Heart right ventricle (tissue), 16 donors: ENCODE measurements at regions not wholly inside any gene's neighbourhood (a gene's known extent, or its start where the extent isn't known, plus 50 kb on each side); places are given as distances from the start of the nearest gene placed in this dataset.
A peak's percentile ranks its signal among the peaks of the same experiment; 100 is the strongest.

Experiments used
- ATAC-seq, 8 donors: fragments of 200-7000 bp; cut with Tn5 transposase; one replicate each; pipeline ENCODE4 v1.9.1; 2020; ENCODE audit warnings: mild to moderate bottlenecking in 8 of 8, moderate library complexity in 8 of 8, moderate number of reproducible peaks in 1 of 8
- DNase-seq, 2 donors: peaks; one replicate each; pipeline ENCODE4 v3.0.0-alpha.2; 2020
- H3K27ac ChIP-seq, 10 donors: fragments of 200-600 bp; sonication (generic) in 2 of 10; one replicate each; pipeline versions ENCODE4 v1.5.0 to v1.8.0; 2020 to 2022; ENCODE audit warnings: mild to moderate bottlenecking in 3 of 10
- H3K27me3 ChIP-seq, 7 donors: fragments of 200-600 bp; one replicate each; pipeline ENCODE4 v1.8.0; 2021 to 2022; ENCODE audit warnings: mild to moderate bottlenecking in 2 of 7
- H3K36me3 ChIP-seq, 9 donors: fragments of 200-600 bp; sonication (generic) in 1 of 9; one replicate each; pipeline versions ENCODE4 v1.5.0 to v1.8.0; 2020 to 2022; ENCODE audit warnings: mild to moderate bottlenecking in 2 of 9
- H3K4me1 ChIP-seq, 9 donors: fragments of 200-600 bp; sonication (generic) in 1 of 9; one replicate each; pipeline versions ENCODE4 v1.5.0 to v1.8.0; 2020 to 2022; ENCODE audit warnings: mild to moderate bottlenecking in 4 of 9
- H3K4me3 ChIP-seq, 10 donors: fragments of 200-600 bp; sonication (generic) in 2 of 10; one replicate each; pipeline versions ENCODE4 v1.5.0 to v1.8.0; 2020 to 2022; ENCODE audit warnings: mild to moderate bottlenecking in 7 of 10, moderate library complexity in 2 of 10
- H3K9me3 ChIP-seq, 11 donors: fragments of 200-600 bp in 10 of 11; sonication (generic) in 2 of 11; one replicate each; pipeline versions ENCODE4 v1.5.0 to v1.8.0; 2013 to 2022; ENCODE audit warnings: mild to moderate bottlenecking in 2 of 11, control low read depth in 1 of 11, moderate library complexity in 1 of 11
- CTCF ChIP-seq, 9 donors: fragments of 200-600 bp; sonication (generic) in 2 of 9; IDR thresholded peaks; one replicate each; pipeline versions ENCODE4 v1.5.0 to v1.8.0; 2021 to 2022; ENCODE audit warnings: antibody characterized with exemption in 9 of 9, mild to moderate bottlenecking in 5 of 9, moderate library complexity in 1 of 9
- WGBS, 2 donors: extraction: QIAGEN DNeasy Blood & Tissue Kit; methylation state at CpG; one replicate each; pipeline ENCODE4 v1.1.7; 2013; ENCODE audit warnings: inconsistent platforms in 1 of 2; 5-methylcytosine and 5-hydroxymethylcytosine counted together
- intact Hi-C, 10 donors: fragments of 100-400 bp; cut with DNase I; formaldehyde crosslinking; loops; one replicate each; pipeline versions ENCODE4 v1.11.1 to v1.14.2; 2022
- donor health status: Arrhythmogenic right ventricular cardiomyopathy.
- donor health status: ischemic (EF 13 %, LVEDD 7.1; RV severe dilation, severe dysfunction).
- donor health status: healthy with polysubstance abuse.
- donor health status: DM: no; HTN: yes; CAD: no.
- donor health status: DM: no; HTN: no; CAD: no.
- donor health status: ischemic (EF 25% LVEDD 6.9; RV normal size, moderate dysfunction).
- donor health status: ischemic (EF 25% LVEDD 5.7; RV mildly dilated, moderate dysfunction).
- donor health status: healthy.
- donor health status: DM: yes; HTN: yes; CAD: no.
- donor health status: Ischemic cardiomyopathy.
- donor health status: ischemic (EF 35%, LVEDD 5.7; RV mildly dilated, moderate dysfunction).
- donor health status: nonischemic (EF 11% LVEDD 7.7; RV severe dilation, severe dysfunction).
- donor health status: DM: yes; HTN: yes; CAD: no.
- donor health status: PGD.
- donor health status: ischemic (EF 29% LVEDD 5.4; RV normal size, mild dysfunction).
- donor health status: nonischemic (EF 23%, LVEDD 6.1; RV moderate dilation, normal function).

- DNase-seq: no peak
- peaks cover 0 to 23% (median 9%) of the 10 kb centered on the region in 9 donors for H3K4me1 ChIP-seq
- WGBS, 2 donors: 53 to 54% methylated on average over 3 of the region's 3 CpGs
- H3K9me3 ChIP-seq: no peaks in the 10 kb centered on the region
- ATAC-seq: peak in 4 of 8 donors; percentile 14 to 53 (median 28)
- H3K27me3 ChIP-seq: no peaks in the 10 kb centered on the region
- H3K36me3 ChIP-seq: no peaks in the 10 kb centered on the region
- intact Hi-C loops: loop anchor here (1.0 to 5.0 kb wide), 5 partner anchors 46 to 804 kb away; no protein-coding TSS in a partner anchor
- peak overlapping the region in 1 of 10 donors; percentile 14 for H3K4me3 ChIP-seq
- peak overlapping the region in 1 of 10 donors; percentile 52 for H3K27ac ChIP-seq
- TF ChIP-seq CTCF (IDR thresholded peaks at IDR 0.05): no peak
Observed at GRCh38 chr4:77432717-77433417, 172.8 kb upstream of the CXCL13 start.

GRCh38 chr4:77433418-77433733, 172.2 kb upstream of the CXCL13 start:
- TF ChIP-seq CTCF (IDR thresholded peaks at IDR 0.05): peak; percentile 28 to 78 (median 62)
- no peaks in the 10 kb centered on the region for H3K9me3 ChIP-seq
- DNase-seq: peak in 1 of 2 donors; percentile 23
- intact Hi-C loops: loop anchor here (1.0 to 5.0 kb wide), 5 partner anchors 46 to 804 kb away; no protein-coding TSS in a partner anchor
- peak; percentile 70 to 89 (median 74) for ATAC-seq
- H3K27ac ChIP-seq: peak overlapping the region in 1 of 10 donors; percentile 52
- H3K4me1 ChIP-seq: peaks cover 0 to 23% (median 9%) of the 10 kb centered on the region in 9 donors
- H3K4me3 ChIP-seq: peak overlapping the region in 1 of 10 donors; percentile 14
- no peaks in the 10 kb centered on the region for H3K27me3 ChIP-seq
- WGBS, 2 donors: 2% methylated on average over 2 of the region's 2 CpGs
- H3K36me3 ChIP-seq: no peaks in the 10 kb centered on the region

- Histone ChIP-seq H3K27ac (peak overlapping the region in 3 of 10 donors; percentile 3 to 44 (median 20)), H3K36me3 (no peaks in the 10 kb centered on the region), H3K4me1 (peaks cover 0 to 23% (median 9%) of the 10 kb centered on the region in 9 donors), H3K27me3 (no peaks in the 10 kb centered on the region), H3K9me3 (no peaks in the 10 kb centered on the region), H3K4me3 (no peak overlapping the region)
- ATAC-seq (peak; percentile 53 to 79 (median 71)), DNase-seq (peak; percentile 26 to 49)
- no peak for TF ChIP-seq CTCF (IDR thresholded peaks at IDR 0.05)
- 51 to 56% methylated on average over 10 of the region's 10 CpGs for WGBS, 2 donors
- intact Hi-C loops: loop anchor here in 4 of 10 donors (5.0 kb wide), 3 partner anchors 47 to 803 kb away; no protein-coding TSS in a partner anchor
Observed at GRCh38 chr4:77434299-77435092, 171.1 kb upstream of the CXCL13 start.

- WGBS, 2 donors: 94 to 96% methylated on average over 4 of the region's 4 CpGs
- Histone ChIP-seq H3K36me3 (no peaks in the 10 kb centered on the region), H3K9me3 (no peaks in the 10 kb centered on the region), H3K4me3 (no peak overlapping the region), H3K4me1 (peaks cover 0 to 23% (median 9%) of the 10 kb centered on the region in 9 donors), H3K27me3 (no peaks in the 10 kb centered on the region), H3K27ac (no peak overlapping the region)
- no peak for TF ChIP-seq CTCF (IDR thresholded peaks at IDR 0.05)
- intact Hi-C loops: no loop called here
- DNase-seq (no peak), ATAC-seq (no peak)
Observed at GRCh38 chr4:77437079-77437478, 168.5 kb upstream of the CXCL13 start.
